ENCODE measurements at regions not wholly inside any gene's neighbourhood (a gene's known extent, or its start where the extent isn't known, plus 50 kb on each side); places are given as distances from the start of the nearest gene placed in this dataset.
"Not testable (repeated sequence)": the region's sequence is repeated elsewhere in the genome, so short reads cannot be mapped to it uniquely, and the experiment has no call there.

DNA sequence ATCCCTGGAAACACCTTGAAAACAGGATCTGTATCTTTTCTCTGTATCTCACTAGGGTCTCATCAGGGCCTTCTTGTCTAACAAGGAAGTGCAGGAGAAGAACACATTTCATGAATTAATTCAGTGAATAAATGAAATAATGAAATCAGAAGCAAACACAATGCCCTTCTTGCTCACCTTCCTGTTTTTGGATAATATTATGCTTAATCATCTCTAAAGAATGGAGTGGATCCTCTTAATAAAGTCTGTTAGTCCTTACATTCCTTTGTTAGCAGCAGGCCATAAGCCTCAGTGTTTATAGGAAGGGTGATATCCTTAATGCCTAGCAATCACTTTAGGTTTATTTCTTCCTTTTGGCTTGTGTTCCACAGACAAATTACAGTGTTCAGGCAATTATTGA, 837.1 kb upstream of the SEMA6A start:
- DNase-seq (ENCODE audit: low read depth in 4 of 4, low spot score in 2 of 4) = no peak

DNA sequence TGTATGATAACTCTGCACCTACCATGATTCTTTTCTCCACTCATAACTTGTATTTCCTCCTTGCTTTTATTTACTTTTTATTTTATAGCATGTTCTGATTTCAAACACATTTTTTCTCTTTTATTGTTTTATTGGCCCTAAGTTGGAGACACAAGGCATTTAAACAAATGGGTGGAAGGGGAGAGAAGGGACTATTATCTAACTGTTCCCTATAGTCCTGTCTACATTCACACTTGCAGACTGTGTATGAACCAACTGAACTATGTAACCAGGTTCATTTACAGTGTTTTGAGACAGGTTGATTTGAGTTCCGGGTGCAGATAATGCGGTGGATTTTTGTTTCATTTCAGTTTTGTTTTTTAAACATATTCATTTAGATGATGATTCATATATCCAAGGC, 830.6 kb upstream of the SEMA6A start:
- DNase-seq (ENCODE audit: low read depth in 4 of 4, low spot score in 2 of 4) = no peak

DNA sequence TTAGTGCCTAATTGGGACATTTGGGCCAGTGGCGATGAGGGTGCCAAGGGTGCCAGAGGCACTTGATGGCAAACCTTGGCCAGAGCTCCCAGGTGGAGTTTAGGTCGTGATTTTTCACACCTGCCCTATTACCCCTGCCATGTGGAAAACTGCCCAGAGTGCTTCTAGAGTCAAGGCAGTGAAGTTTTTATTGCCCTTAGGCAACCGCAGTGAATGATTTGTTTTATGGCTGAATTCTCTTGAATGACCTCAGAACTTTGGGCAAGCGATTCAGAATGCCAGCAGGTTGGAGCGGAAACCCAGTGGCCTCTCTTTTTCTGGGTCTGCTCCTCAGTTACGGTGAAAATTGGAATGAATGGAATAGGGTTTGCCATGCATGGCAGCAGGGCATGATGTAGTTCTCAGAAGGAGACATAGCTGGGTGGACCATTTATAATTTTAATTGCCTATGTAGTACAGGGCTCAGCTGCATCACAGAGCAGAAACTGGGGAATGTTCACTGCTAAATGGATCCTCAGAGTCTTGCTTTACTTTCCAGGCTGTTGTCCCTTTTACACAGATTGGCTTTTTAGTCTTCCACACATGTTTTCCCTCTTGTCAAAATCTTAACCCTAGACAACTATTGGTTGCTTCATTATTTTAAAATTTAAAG, 820.0 kb upstream of the SEMA6A start:
- no peak for DNase-seq (ENCODE audit: low read depth in 4 of 4, low spot score in 2 of 4)

DNA sequence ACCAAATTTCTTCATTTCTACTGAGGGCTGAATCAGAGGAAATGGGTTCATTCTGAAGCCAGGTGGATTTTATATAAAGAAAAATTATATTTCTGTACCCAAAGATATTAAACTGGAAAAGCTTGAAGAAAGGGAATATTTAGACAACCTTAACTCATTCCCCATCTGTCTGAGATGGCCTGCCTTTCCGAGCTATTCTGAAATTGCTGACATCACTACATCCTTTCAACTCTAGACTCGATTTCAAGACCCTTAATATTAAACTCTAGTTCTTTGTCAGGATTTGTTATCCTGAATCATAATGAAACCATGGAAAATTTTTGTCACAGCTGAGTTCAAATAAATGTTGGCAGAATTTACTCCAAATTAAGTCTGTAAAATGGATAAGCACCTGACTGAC, 818.5 kb upstream of the SEMA6A start:
- no peak for DNase-seq (ENCODE audit: low read depth in 4 of 4, low spot score in 2 of 4)

DNA sequence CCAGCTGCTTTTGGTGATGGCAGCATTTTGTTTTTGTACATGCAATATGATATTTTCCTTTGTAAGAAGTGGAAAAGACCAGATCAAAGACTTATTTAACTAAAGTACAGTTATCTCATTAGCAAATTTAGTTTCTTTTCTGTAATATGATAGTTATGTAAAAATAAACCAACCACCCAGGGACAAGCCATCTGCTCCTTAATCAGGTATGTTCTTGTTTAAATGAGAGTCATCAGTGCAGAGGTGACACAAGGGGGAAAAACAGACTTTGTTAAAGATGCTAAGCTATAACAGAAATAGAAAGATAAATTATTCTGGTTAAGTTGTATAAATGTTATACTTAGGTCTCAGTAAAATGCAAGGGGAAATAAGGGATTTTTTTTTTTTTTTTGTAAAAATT, 805.7 kb upstream of the SEMA6A start:
- DNase-seq (ENCODE audit: low read depth in 4 of 4, low spot score in 2 of 4) = no peak

DNA sequence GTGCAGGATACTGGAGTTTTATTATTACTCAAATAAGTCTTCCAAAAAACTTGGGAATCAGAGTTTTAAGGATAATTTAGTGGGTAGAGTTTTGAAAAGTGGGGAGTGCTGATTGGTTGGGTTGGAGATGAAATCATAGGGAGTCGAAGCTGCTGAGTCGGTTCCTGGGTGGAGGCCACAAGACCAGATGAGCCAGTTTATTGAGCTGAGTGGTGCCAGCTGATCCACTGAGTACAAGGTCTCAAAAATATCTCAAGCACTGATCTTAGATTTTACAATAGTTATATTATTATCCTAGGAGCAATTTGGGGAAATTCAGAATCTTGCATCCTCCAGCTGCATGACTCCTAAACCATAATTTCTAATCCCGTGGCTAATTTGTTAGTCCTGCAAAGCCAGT, 804.9 kb upstream of the SEMA6A start:
- no peak for DNase-seq (ENCODE audit: low read depth in 4 of 4, low spot score in 2 of 4)

DNA sequence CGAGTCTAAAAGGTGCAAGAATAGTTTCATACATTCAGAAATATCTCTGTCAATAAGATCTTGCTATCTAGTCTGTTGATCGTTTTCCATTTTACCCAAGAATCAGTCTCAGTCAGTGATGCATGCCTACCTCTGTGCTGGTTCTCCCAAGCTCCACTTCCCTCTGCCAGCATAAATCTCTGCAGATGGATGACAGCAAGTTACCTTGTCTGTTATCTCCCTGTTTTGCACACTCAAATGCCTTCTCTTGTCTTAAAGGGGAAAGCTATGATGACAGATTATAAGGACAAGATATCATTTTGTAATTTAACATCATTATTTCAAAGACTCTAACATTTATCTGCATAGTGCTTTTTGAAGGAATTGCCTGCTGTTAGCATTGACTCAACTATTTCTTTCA, 802.1 kb upstream of the SEMA6A start:
- no peak for DNase-seq (ENCODE audit: low read depth in 4 of 4, low spot score in 2 of 4)

DNA sequence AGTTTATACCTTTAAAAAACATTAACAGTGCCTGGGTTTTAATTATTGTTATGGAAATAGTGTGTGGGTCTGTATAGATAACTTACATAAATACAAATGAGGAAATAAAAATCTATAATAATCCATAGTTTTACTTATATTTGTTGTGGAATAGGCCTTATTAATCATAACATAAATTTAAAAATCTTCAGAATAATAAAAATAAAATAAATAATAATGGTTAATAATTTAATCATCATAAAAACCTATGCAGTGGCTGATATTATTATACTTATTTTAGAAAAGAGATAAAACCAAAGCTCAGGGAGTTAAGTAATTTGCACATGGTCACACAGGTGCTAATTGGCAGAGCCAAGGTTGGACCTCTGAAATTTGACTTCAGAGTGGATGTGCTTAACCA, 785.3 kb upstream of the SEMA6A start:
- DNase-seq (ENCODE audit: low read depth in 4 of 4, low spot score in 2 of 4) = no peak

DNA sequence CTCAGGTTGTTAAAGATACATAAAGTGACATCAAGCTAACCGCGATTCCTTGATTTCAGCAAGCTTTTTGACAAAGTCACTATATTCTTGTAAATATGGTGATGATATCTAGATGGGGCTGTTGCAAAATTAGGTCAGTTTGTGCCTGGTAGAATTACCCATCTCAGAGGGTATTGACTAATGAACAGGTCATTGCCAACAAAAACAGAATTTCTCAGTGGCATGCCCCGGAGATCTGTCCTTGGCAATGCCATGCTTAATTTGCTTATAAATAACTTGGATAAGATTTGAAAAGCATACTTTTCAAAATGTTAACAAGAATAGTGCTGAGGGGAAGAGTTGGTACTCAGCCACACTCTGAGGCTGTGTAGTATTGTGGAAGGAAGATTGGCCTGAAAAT, 783.3 kb upstream of the SEMA6A start:
- no peak for DNase-seq (ENCODE audit: low read depth in 4 of 4, low spot score in 2 of 4)

DNA sequence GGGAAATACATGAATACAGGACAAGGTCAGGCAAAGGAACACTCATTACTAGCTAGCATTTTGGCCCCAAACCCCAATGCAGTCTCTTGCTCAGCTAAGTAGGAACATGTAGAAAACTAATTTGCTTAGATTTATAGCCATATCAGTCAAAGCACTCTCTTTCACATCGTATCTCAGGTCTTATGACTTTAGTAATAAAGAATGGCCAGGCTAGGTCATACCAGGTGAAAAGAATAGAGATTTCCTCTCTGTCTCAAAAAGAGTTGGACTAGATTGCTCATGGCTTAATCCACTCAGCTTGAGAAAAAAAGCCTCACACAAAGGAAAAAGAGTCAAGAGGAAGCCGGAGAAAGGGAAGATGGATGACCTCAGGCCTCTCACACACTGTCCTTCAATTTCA, 772.7 kb upstream of the SEMA6A start:
- DNase-seq (ENCODE audit: low read depth in 4 of 4, low spot score in 2 of 4) = no peak

DNA sequence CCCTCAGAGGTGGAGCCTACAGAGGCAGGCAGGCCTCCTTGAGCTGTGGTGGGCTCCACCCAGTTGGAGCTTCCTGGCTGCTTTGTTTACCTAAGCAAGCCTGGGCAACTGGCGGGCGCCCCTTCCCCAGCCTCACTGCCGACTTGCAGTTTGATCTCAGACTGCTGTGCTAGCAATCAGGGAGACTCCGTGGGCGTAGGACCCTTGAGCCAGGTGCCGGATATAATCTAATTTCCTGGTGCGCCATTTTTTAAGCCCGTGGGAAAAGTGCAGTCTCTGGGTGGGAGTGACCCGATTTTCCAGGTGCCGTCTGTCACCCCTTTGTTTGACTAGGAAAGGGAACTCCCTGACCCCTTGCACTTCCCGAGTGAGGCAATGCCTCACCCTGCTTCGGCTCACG, 769.1 kb upstream of the SEMA6A start:
- not testable (repeated sequence) for DNase-seq (ENCODE audit: low read depth in 4 of 4, low spot score in 2 of 4)

DNA sequence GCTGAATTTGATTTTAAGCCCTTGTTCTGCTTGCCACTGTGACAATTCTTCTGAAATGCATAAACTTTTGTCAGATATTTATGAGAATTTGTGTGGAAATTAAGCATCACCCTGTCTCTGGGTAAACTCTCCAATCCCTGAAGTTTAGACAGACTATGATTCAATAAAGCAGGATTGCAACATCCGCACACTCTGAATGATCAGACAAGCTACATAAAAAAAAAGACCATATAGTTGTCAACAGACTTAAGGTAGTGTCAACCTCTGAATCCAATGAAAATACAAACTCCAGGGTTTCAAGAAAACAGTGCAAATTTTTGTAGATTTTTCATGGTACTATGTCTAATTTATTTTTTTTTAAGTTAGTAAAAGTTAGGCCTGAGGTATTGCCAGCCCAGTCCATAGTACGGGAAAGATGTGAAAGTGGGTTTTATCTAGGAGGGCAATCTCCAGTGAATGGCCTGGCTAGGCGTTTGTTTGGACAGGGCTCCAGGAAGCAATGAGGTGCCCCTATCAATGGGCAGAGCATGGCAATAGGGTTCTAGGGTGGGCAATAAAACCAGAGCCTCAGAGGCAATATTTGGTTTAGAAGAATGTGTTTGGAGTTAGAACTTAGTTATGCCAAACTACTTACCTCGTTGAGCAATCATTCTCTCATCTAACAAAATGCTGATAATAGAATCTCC, 762.6 kb upstream of the SEMA6A start:
- DNase-seq (ENCODE audit: low read depth in 4 of 4, low spot score in 2 of 4) = no peak

DNA sequence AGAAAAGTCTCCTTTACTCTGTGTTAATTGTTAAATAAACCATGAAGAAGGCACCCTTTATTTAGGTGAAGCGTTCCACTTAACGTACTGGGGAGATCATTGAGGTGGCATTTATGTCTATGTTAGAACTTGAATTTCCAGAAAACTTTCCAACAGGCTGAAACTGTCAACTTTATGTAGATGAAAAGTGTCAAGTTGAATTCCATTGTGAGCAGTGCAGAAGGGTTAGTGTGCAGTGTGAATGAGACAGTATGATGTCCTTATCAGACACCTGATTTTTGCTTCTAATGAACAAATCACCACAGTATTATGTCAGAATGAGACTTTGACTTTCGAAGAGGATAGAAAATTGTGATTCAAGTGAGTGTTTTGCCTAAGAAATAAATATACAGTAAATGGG, 761.6 kb upstream of the SEMA6A start:
- no peak for DNase-seq (ENCODE audit: low read depth in 4 of 4, low spot score in 2 of 4)

DNA sequence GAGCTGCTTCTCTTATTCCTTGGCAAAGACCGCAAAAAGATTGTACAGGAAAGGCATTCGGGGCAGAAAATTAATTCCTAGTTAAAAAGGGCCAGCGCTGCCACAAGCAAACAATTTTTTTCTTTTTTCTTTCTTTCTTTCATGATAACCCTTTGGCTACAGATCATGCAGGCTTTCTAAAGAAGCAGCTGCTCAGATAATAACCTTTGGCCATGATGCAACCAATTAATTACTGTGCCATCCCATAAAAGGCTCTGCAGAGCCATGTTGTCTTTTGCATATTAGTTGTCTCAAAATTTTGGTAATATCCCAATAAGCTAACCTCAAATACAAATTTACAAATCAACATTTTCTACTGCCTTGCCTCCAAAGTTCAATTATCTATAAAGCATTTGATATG, 758.4 kb upstream of the SEMA6A start:
- no peak for DNase-seq (ENCODE audit: low read depth in 4 of 4, low spot score in 2 of 4)

DNA sequence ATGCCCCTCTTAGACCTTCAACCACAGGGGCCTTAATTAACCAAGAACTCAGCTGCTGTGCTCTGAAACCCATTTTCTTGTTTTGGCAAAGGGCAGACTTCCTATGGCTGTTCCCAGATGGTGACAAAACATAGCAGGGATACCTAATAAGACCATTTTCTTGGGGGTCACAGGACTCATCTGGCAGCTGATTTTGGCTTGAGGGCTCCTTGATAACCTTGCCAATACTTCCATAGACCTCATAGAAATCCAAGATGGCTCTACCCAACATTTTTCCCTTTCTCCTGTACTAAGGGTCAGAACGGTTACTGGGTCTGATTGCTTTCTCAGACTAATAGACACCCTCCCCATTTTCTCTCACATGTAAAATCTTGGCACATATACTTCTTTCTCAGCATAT, 757.7 kb upstream of the SEMA6A start:
- DNase-seq (ENCODE audit: low read depth in 4 of 4, low spot score in 2 of 4) = no peak

DNA sequence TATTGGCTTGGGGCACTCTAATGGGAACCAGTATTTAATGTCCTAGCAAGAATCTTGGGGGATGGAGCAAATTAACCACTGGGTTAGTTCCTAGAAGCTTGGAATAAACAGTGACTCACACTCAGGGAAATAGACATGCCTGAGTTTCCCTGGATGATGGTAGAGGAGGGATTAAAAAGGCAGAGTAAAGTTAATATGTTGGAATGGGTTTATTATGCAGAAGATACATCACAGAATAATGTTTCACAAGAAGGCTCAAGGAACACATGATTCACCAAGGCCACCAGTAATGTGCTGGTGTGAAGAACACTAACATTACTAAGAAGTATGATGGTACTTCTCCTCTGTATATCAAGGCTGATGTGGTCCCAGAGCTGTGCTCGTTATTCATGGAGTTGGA, 752.9 kb upstream of the SEMA6A start:
- DNase-seq (ENCODE audit: low read depth in 4 of 4, low spot score in 2 of 4) = no peak

DNA sequence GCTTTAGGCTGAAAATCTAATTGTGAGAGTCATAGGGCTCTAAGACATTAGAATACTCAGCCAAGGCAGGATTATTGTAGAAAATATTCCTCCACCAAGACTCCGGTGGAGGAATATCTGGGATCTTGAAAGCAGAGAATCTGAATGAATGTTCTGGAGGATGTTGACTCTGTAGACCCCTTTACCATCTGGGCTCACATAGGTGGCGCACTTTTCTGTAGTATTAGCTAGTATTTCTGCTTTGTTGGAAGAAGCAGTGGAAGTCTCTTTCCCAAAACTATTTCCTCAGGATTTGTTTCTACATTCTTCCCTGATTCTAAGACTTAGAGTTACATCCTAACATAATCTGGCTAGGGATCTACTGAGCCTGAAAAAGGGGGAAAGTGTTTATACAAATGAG, 752.4 kb upstream of the SEMA6A start:
- DNase-seq (ENCODE audit: low read depth in 4 of 4, low spot score in 2 of 4) = no peak

DNA sequence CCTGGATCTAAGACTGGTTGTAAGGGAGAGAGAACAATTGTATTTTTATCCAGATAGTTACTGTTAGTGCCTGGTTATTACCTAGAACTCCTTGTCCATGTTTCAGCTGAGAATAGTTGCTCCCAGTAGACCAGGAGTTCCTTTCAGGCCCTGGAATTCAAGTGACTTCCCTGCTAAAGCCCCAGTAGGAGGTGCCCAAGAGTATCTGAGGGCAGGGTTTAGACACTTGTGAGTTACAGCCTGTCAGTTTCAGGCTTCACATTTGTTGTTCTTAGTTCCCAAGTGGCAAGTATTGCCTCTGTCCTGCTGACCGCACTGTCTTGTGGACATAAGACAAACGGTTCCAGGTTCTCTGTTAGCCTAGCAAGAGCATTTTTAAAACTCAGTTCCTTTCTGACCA, 743.9 kb upstream of the SEMA6A start:
- no peak for DNase-seq (ENCODE audit: low read depth in 4 of 4, low spot score in 2 of 4)

DNA sequence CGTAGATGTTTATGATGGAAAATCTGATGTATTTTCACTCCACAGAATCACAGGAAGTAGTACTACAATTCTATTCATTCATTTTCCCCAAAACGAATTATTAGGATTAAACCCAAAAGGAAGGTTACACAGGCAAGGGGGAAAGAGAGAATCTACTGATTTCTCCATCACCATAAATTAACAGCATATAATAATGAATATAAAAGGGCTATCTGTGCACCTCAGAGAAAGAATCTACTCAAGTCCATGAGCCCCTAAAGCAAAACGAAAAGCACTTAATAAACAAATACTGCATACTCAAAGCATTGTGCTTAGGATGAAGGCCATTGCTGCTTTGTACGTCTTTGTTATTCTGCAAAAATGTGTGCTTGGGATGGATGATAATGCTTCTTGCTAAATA, 740.5 kb upstream of the SEMA6A start:
- DNase-seq (ENCODE audit: low read depth in 4 of 4, low spot score in 2 of 4) = no peak

DNA sequence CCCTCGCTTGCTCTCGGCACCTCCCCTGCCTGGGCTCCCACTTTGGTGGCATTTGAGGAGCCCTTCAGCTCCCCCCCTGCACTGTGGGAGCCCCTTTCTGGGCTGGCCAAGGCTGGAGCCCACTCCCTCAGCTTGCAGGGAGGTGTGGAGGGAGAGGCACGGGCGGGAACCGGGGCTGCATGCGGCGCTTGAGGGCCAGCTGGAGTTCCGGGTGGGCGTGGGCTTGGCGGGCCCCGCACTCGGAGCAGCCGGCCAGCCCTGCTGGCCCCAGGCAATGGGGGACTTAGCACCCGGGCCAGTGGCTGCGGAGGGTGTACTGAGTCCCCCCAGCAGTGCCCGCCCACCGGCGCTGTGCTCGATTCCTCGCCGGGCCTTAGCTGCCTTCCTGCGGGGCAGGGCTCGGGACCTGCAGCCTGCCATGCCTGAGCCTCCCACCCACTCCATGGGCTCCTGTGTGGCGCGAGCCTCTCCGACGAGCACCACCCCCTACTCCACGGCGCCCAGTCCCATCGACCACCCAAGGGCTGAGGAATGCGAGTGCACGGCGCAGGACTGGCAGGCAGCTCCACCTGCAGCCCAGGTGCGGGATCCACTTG, 730.0 kb upstream of the SEMA6A start:
- not testable (repeated sequence) for DNase-seq (ENCODE audit: low read depth in 4 of 4, low spot score in 2 of 4)

DNA sequence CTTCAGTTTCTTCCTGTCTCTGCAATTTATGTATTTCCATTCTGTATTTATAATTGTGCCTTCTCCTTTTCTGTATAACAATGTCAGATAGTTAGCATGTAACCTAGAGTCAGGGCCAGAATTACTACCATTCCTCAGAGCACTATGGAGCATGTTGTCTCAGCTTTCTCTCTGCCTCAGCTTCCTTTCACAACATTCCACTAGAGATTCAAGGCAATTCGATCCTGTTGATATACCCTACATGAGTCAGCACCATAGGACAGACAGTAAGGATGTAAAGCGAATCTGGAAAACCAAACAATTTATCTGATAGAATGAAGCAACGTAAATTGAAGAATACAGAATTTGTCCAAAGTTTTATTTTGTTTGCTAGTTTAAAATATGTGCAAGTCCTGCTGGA, 728.3 kb upstream of the SEMA6A start:
- DNase-seq (ENCODE audit: low read depth in 4 of 4, low spot score in 2 of 4) = no peak

DNA sequence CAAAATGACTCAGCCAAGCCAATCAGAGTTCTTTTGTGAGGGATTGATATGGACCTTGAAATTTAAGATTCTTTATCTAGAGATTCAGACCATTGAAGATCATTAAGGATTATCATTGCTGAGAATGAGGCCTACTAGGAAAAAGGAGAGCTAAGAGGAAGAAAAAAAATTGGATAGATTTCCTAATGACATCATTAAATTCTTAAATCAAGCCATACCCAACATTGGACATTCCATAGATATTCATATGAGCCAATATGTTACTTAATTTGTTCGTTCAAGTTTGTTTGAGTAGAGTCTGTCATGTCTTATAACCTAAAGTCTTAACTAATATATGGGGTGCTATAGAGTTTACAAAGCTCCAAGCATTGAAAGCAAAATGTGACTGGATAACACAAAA, 727.9 kb upstream of the SEMA6A start:
- no peak for DNase-seq (ENCODE audit: low read depth in 4 of 4, low spot score in 2 of 4)

All from left renal cortex interstitium (tissue), 4 donors.